ENCODE measurements at regions not wholly inside any gene's neighbourhood (a gene's known extent, or its start where the extent isn't known, plus 50 kb on each side); places are given as distances from the start of the nearest gene placed in this dataset.

DNA sequence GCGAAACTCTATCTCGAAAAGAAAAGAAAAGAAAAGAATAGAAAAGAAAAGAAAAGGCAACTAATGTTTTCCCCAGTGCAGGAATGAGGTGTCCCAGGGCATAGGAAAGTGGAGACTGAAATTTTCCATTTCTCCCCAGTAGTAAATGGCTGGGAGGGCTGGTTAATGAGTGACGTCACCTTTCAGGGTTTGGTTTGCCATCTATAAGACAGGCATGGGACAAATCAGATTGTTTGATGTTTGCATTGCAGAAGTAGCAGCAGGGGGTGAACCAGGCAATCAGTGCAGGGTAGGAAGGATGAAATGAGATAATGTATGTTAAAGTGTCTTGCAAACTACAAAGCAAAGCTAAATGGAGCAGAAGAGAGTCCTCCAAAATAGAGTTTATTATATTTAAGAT is 533.4 kb downstream of the PKHD1 start:
- no peak for FAIRE-seq

DNA sequence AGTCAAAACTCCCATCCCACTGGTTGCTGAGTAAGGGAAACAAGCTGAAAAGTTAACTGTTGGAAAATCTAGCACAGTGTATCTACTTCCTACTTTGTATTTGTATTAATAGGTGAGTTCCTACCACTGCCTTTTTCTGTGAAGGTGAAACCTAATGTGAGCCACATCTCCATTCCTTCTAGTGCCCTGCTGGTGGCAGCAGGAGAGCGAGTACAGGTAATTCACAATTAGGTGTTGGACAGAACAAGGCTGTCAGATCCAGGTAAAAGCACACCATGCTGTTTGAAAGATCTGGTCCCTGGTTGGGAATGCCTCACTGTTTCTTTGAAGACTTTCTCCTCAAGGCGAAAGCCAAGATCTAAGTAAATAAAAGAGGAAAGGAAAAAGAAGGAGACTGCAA is 528.4 kb downstream of the PKHD1 start:
- FAIRE-seq: no peak

DNA sequence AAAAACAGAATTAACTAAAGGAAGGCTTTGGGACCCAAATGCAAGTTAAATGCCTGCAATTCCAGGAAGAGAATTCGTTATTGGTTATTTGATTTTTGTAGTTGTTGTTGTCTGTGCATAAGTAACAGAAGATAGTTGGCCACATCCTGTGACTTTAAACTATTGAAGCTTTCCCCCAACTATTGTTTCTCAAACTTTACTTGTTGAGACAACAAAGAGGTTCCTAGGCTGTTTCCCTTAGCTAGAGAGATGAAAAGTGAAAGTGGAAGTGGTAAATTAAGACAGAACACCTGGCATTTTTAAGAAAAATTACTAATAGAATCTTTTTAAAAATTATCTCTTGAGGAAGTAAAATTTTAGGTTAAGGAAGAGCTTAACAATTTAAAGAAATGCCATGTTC is 525.2 kb downstream of the PKHD1 start:
- FAIRE-seq: no peak

Measured in islet of Langerhans (tissue), 1 donor.